SK-N-SH (cell line): ENCODE measurements at regions not wholly inside any gene's neighbourhood (a gene's known extent, or its start where the extent isn't known, plus 50 kb on each side); places are given as distances from the start of the nearest gene placed in this dataset.
"Not testable (repeated sequence)": the region's sequence is repeated elsewhere in the genome, so short reads cannot be mapped to it uniquely, and the experiment has no call there.

Experiments used
- CTCF ChIA-PET: fragments of 300-600, 350-600 bp; formaldehyde crosslinking; extraction: SDS; loops from one replicate; lab custom pipeline; 2021; lab: Yijun Ruan, JAX
- POLR2A ChIA-PET: fragments of 350-600 bp; sonication (Branson Sonifier 250); formaldehyde crosslinking; extraction: SDS; loops from one replicate; lab custom pipeline; 2020; ENCODE audit warnings: antibody characterized with exemption, inconsistent platforms; lab: Yijun Ruan, JAX
- DNase-seq: peaks from one replicate; pipeline ENCODE4 v3.0.0; 2012
- H2AFZ ChIP-seq: fragments of 200-600 bp; sonication (generic); 2 replicates; pipeline ENCODE4 v1.8.1; 2016; ENCODE audit warnings: antibody characterized with exemption, mild to moderate bottlenecking, low read depth
- H3F3A ChIP-seq: fragments of 200-600 bp; sonication (generic); replicated peaks from 2 replicates; pipeline ENCODE3; 2016; ENCODE audit warnings: antibody characterized with exemption, mild to moderate bottlenecking; ENCODE audit not compliant: insufficient read depth
- H3K27ac ChIP-seq, 2 experiments: fragments of 200-500 bp in 1 of 2; fragments of 200-600 bp in 1 of 2; sonication (Bioruptor generic) in 1 of 2; sonication (generic), shearing (Covaris generic) in 1 of 2; 2 replicates each; pipeline versions ENCODE4 v1.5.1 to v1.6.1; 2014 to 2016; ENCODE audit warnings: low read depth in 2 of 2, inconsistent platforms in 1 of 2, low read length in 1 of 2, mild to moderate bottlenecking in 1 of 2, mixed read lengths in 1 of 2
- H3K27me3 ChIP-seq: fragments of 200-600 bp; sonication (generic), shearing (Covaris generic); 2 replicates; pipeline ENCODE4 v1.6.1; 2016; ENCODE audit warnings: mixed run types; ENCODE audit not compliant: insufficient read depth
- H3K36me3 ChIP-seq, 2 experiments: fragments of 200-500 bp in 1 of 2; fragments of 200-600 bp in 1 of 2; sonication (Bioruptor generic) in 1 of 2; sonication (generic) in 1 of 2; replicated peaks in 1 of 2; 2 replicates each; pipeline versions ENCODE3 to v1.5.1; 2014 to 2016; ENCODE audit warnings: low read length in 1 of 2, mild to moderate bottlenecking in 1 of 2; ENCODE audit not compliant: insufficient read depth in 2 of 2, control insufficient read depth in 1 of 2
- H3K4me1 ChIP-seq, 2 experiments: fragments of 200-500 bp in 1 of 2; fragments of 200-600 bp in 1 of 2; sonication (Bioruptor generic) in 1 of 2; sonication (generic), shearing (Covaris generic) in 1 of 2; 2 replicates each; pipeline versions ENCODE4 v1.5.1 to v1.6.1; 2014 to 2016; ENCODE audit warnings: low read depth in 1 of 2, low read length in 1 of 2, mixed run types in 1 of 2; ENCODE audit not compliant: insufficient read depth in 2 of 2, control insufficient read depth in 1 of 2
- H3K4me2 ChIP-seq: fragments of 200-600 bp; sonication (generic), shearing (Covaris generic); 2 replicates; pipeline ENCODE4 v1.6.1; 2017; ENCODE audit warnings: mixed run types
- H3K4me3 ChIP-seq, 2 experiments: fragments of 200-500 bp in 1 of 2; fragments of 200-600 bp in 1 of 2; sonication (Bioruptor generic) in 1 of 2; sonication (generic), shearing (Covaris generic) in 1 of 2; 2 replicates each; pipeline versions ENCODE4 v1.5.1 to v1.8.1; 2014 to 2016; ENCODE audit warnings: low read depth in 2 of 2, inconsistent platforms in 1 of 2, low read length in 1 of 2, mild to moderate bottlenecking in 1 of 2, mixed read lengths in 1 of 2, moderate library complexity in 1 of 2
- H3K79me2 ChIP-seq: fragments of 200-600 bp; sonication (generic); 2 replicates; pipeline ENCODE4 v1.8.1; 2017; ENCODE audit warnings: mild to moderate bottlenecking; ENCODE audit not compliant: insufficient read depth
- H3K9ac ChIP-seq: fragments of 200-600 bp; sonication (generic); 2 replicates; pipeline ENCODE4 v1.6.1; 2017; ENCODE audit warnings: mixed run types
- H3K9me2 ChIP-seq: fragments of 200-600 bp; sonication (generic); 2 replicates; pipeline ENCODE4 v1.6.1; 2017; ENCODE audit warnings: mixed run types
- H3K9me3 ChIP-seq: fragments of 200-600 bp; sonication (generic); 2 replicates; pipeline ENCODE4 v1.6.1; 2017; ENCODE audit warnings: mixed run types, mild to moderate bottlenecking, moderate library complexity
- H4K20me1 ChIP-seq: fragments of 200-600 bp; sonication (generic); 2 replicates; pipeline ENCODE4 v1.6.1; 2017; ENCODE audit warnings: mild to moderate bottlenecking, mixed run types; ENCODE audit not compliant: insufficient read depth
- ELF1 ChIP-seq: IDR thresholded peaks from 2 replicates; pipeline ENCODE4 v1.4.0; 2012
- EP300 ChIP-seq, 2 experiments: IDR thresholded peaks; 2 replicates each; pipeline versions ENCODE4 v1.4.0 to v1.6.1; 2012; ENCODE audit warnings: borderline replicate concordance in 1 of 2, low read depth in 1 of 2, low read length in 1 of 2
- EZH2phosphoT487 ChIP-seq: fragments of 200-600 bp; sonication (generic); IDR thresholded peaks from 2 replicates; pipeline ENCODE4 v1.6.1; 2017; ENCODE audit warnings: low read depth, mixed run types, mild to moderate bottlenecking, antibody characterized with exemption, moderate library complexity, borderline replicate concordance
- FOSL2 ChIP-seq: IDR thresholded peaks from 2 replicates; pipeline ENCODE4 v1.4.0; 2012; ENCODE audit warnings: low read depth, mild to moderate bottlenecking, moderate library complexity, borderline replicate concordance
- GABPA ChIP-seq: IDR thresholded peaks from 2 replicates; pipeline ENCODE4 v1.4.0; 2012; ENCODE audit warnings: low read depth, mild to moderate bottlenecking
- JUND ChIP-seq: IDR thresholded peaks from 2 replicates; pipeline ENCODE4 v1.4.0; 2012
- MEF2A ChIP-seq: IDR thresholded peaks from 2 replicates; pipeline ENCODE4 v1.4.0; 2012; ENCODE audit warnings: low read depth, borderline replicate concordance
- NFIC ChIP-seq: IDR thresholded peaks from 2 replicates; pipeline ENCODE4 v1.4.0; 2012; ENCODE audit warnings: borderline replicate concordance
- NRF1 ChIP-seq: IDR thresholded peaks from 2 replicates; pipeline ENCODE4 v1.6.1; 2012; ENCODE audit warnings: low read depth, mild to moderate bottlenecking, low read length
- POLR2AphosphoS5 ChIP-seq: IDR thresholded peaks from 2 replicates; pipeline ENCODE4 v1.6.1; 2012; ENCODE audit warnings: low read depth, low read length
- RAD21 ChIP-seq: IDR thresholded peaks from 2 replicates; pipeline ENCODE4 v1.6.1; 2012; ENCODE audit warnings: mild to moderate bottlenecking, low read length
- RFX5 ChIP-seq: IDR thresholded peaks from 2 replicates; pipeline ENCODE4 v1.6.1; 2012; ENCODE audit warnings: mild to moderate bottlenecking, improper control_type of control experiment, low read length
- RXRA ChIP-seq: IDR thresholded peaks from 2 replicates; pipeline ENCODE4 v1.4.0; 2012; ENCODE audit warnings: low read depth, mild to moderate bottlenecking, borderline replicate concordance
- SMC3 ChIP-seq: IDR thresholded peaks from 2 replicates; pipeline ENCODE4 v1.6.1; 2012; ENCODE audit warnings: low read depth, low read length, improper control_type of control experiment
- TCF12 ChIP-seq: IDR thresholded peaks from 2 replicates; pipeline ENCODE4 v1.4.0; 2012
- TEAD4 ChIP-seq: IDR thresholded peaks from 2 replicates; pipeline ENCODE4 v1.4.0; 2012; ENCODE audit warnings: mild to moderate bottlenecking, borderline replicate concordance; ENCODE audit not compliant: insufficient read depth
- YY1 ChIP-seq: IDR thresholded peaks from 2 replicates; pipeline ENCODE4 v1.4.0; 2012; ENCODE audit warnings: low read depth, mild to moderate bottlenecking
- WGBS: methylation state at CpG from one replicate; pipeline ENCODE4 v1.1.6; 2017; ENCODE audit warnings: low lambda C conversion rate; 5-methylcytosine and 5-hydroxymethylcytosine counted together
- TF ChIP-seq, protein P1 (sequence below): IDR thresholded peaks from 2 replicates; pipeline ENCODE4 v1.4.0; 2012; ENCODE audit warnings: low read depth, borderline replicate concordance
- TF ChIP-seq, protein P2 (sequence below): fragments of 150-350 bp; IDR thresholded peaks from 2 replicates; pipeline ENCODE4 v1.6.1; 2016; ENCODE audit warnings: mild to moderate bottlenecking, low read depth, low read length
- TF ChIP-seq, protein P3 (sequence below): fragments of 200-600 bp; sonication (generic); IDR thresholded peaks from 2 replicates; pipeline ENCODE4 v1.6.1; 2017; ENCODE audit warnings: antibody characterized with exemption, mild to moderate bottlenecking, moderate library complexity

DNA sequence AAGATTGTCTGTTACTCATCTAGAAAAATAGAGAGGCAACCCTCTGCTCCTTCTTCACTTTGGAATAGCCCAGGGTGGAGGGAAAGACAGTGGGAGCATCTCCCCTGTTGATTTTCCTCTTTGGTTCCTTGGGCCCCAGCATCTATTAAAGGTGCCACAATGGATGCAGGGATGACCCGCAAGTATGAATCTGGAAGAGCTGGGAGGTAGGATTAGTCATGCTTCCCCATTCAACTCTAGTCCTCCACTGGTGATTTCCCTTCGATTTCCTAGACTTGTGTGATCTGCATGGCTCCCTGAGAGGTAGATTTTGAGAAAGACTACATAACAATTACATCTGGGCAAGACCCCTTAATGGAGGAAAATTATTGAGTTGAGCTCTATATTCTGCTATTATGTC lies 127.8 kb downstream of the MAGEE1 start:
- ChIA-PET POLR2A (no interaction called here), CTCF (interaction anchor here (1.4 kb wide), 1 partner anchor 277 kb away, joined by 4 read pairs; no protein-coding TSS in a partner anchor)
- WGBS: 29% methylated on average over 2 of the region's 2 CpGs
- Histone ChIP-seq H3F3A (no peaks in the 10 kb centered on the region), H3K36me3 (no peaks in the 10 kb centered on the region), H3K9me3 (no peaks in the 10 kb centered on the region), H3K9ac (no peak overlapping the region), H3K4me3 (no peak overlapping the region), H3K4me2 (no peak overlapping the region), H3K4me1 (no peaks in the 10 kb centered on the region), H3K27ac (no peak overlapping the region), H3K79me2 (no peaks in the 10 kb centered on the region), H3K9me2 (no peaks in the 10 kb centered on the region), H2AFZ (no peak overlapping the region), H4K20me1 (no peaks in the 10 kb centered on the region), H3K27me3 (no peaks in the 10 kb centered on the region)
- TF ChIP-seq TEAD4 (no peak), NRF1 (no peak), TCF12 (no peak), JUND (no peak), GABPA (no peak), YY1 (no peak), FOSL2 (no peak), RFX5 (no peak), RXRA (no peak), ELF1 (no peak), EP300 (IDR thresholded peaks at IDR 0.05; ENCODE audit: borderline replicate concordance in 1 of 2, low read depth in 1 of 2, low read length in 1 of 2) (no peak), MEF2A (no peak), NFIC (no peak), POLR2AphosphoS5 (no peak), EZH2phosphoT487 (no peak)
- TF ChIP-seq, protein P1, sequence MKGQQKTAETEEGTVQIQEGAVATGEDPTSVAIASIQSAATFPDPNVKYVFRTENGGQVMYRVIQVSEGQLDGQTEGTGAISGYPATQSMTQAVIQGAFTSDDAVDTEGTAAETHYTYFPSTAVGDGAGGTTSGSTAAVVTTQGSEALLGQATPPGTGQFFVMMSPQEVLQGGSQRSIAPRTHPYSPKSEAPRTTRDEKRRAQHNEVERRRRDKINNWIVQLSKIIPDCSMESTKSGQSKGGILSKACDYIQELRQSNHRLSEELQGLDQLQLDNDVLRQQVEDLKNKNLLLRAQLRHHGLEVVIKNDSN: no peak
- TF ChIP-seq, protein P2, sequence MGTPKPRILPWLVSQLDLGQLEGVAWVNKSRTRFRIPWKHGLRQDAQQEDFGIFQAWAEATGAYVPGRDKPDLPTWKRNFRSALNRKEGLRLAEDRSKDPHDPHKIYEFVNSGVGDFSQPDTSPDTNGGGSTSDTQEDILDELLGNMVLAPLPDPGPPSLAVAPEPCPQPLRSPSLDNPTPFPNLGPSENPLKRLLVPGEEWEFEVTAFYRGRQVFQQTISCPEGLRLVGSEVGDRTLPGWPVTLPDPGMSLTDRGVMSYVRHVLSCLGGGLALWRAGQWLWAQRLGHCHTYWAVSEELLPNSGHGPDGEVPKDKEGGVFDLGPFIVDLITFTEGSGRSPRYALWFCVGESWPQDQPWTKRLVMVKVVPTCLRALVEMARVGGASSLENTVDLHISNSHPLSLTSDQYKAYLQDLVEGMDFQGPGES: no peak
- DNase-seq: no peak

DNA sequence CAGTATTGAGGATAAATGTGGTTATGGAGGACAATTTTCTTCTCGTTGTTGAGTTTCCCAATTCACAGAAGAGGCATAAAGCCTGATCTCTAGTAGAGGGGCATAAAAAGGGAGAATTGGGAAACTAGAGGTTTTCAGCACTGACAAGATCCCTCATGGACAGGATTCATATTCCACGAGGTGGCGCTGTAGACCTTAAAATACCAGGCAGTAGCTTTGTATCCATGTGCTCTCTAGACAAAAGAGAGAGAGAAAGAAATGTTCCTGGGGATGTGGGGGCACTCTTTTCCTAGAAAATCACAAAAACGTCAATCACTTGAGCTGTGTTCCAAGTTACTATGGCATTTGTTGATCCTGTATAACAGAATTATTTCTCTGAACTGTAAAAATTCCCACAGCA lies 128.3 kb downstream of the MAGEE1 start:
- Histone ChIP-seq H3K4me1 (no peaks in the 10 kb centered on the region), H3K4me2 (no peak overlapping the region), H3K4me3 (no peak overlapping the region), H3K36me3 (no peaks in the 10 kb centered on the region), H3K79me2 (no peaks in the 10 kb centered on the region), H3K9me3 (no peaks in the 10 kb centered on the region), H3K27ac (no peak overlapping the region), H2AFZ (no peak overlapping the region), H3F3A (no peaks in the 10 kb centered on the region), H4K20me1 (no peaks in the 10 kb centered on the region), H3K9me2 (no peaks in the 10 kb centered on the region), H3K9ac (no peak overlapping the region), H3K27me3 (no peaks in the 10 kb centered on the region)
- TF ChIP-seq MEF2A (no peak), RAD21 (peak; percentile 54), SMC3 (peak; percentile 5; the same call in 1 of the 2 replicates)
- TF ChIP-seq, protein P3, sequence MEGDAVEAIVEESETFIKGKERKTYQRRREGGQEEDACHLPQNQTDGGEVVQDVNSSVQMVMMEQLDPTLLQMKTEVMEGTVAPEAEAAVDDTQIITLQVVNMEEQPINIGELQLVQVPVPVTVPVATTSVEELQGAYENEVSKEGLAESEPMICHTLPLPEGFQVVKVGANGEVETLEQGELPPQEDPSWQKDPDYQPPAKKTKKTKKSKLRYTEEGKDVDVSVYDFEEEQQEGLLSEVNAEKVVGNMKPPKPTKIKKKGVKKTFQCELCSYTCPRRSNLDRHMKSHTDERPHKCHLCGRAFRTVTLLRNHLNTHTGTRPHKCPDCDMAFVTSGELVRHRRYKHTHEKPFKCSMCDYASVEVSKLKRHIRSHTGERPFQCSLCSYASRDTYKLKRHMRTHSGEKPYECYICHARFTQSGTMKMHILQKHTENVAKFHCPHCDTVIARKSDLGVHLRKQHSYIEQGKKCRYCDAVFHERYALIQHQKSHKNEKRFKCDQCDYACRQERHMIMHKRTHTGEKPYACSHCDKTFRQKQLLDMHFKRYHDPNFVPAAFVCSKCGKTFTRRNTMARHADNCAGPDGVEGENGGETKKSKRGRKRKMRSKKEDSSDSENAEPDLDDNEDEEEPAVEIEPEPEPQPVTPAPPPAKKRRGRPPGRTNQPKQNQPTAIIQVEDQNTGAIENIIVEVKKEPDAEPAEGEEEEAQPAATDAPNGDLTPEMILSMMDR: peak; percentile 56
- POLR2A ChIA-PET: no interaction called here
- CTCF ChIA-PET: interaction anchor here (1.4 kb wide), 1 partner anchor 277 kb away, joined by 4 read pairs; no protein-coding TSS in a partner anchor
- 2% methylated on average over 4 of the region's 4 CpGs for WGBS
- DNase-seq: peak; percentile 2

DNA sequence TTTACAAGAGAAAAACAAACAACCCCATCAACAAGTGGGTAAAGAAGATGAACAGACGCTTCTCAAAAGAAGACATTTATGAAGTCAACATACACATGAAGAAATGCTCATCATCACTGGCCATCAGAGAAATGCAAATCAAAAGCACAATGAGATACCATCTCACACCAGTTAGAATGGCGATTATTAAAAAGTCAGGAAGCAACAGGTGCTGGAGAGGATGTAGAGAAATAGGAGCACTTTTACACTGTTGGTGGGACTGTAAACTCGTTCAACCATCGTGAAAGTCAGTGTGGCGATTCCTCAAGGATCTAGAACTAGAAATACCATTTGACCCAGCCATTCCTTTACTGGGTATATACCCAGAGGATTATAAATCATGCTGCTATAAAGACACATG lies 137.3 kb downstream of the MAGEE1 start:
- H3K9me3 ChIP-seq, H3K27ac ChIP-seq, H3K9me2 ChIP-seq, H3K4me1 ChIP-seq, H3K27me3 ChIP-seq, H2AFZ ChIP-seq, CTCF ChIA-PET, H3F3A ChIP-seq, H3K4me3 ChIP-seq, H3K4me2 ChIP-seq, DNase-seq, H3K79me2 ChIP-seq, H3K36me3 ChIP-seq, POLR2A ChIA-PET, H3K9ac ChIP-seq, H4K20me1 ChIP-seq: not testable (repeated sequence)
- 0% methylated on average over 5 of the region's 5 CpGs for WGBS
